ENCODE measurements at regions not wholly inside any gene's neighbourhood (a gene's known extent, or its start where the extent isn't known, plus 50 kb on each side); places are given as distances from the start of the nearest gene placed in this dataset.

DNA sequence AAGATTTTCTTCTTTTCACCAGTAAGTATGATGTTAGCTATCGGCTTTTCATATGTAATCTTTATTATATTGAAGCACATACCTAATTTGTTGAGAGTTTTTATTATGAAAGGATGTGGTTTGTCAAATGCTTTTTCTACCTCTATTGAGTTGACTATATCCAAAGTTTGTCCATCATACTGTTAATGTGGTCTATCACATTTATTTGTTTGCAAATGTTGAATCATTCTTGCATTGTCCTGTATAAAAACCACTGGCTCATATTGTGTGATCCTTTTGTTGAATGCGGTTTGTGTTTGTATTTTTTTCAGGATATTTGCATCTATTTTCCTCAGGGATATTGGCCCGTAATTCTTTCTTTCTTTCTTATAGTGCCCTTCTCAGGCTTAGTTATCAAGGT, 675.5 kb downstream of the NUP35 start:
- Histone ChIP-seq H3K79me2 (ENCODE audit: insufficient read depth, low read length) (no peaks in the 10 kb centered on the region), H3K4me3 (replicated peaks in 1 of 2; ENCODE audit: low read depth in 1 of 2, low read length in 2 of 2) (no peak overlapping the region), H3K9me2 (ENCODE audit: insufficient read depth) (no peaks in the 10 kb centered on the region), H3K27ac (ENCODE audit: low read depth, low read length) (no peak overlapping the region), H2AFZ (ENCODE audit: low read depth, low read length, poor library complexity, severe bottlenecking) (no peak overlapping the region), H3K9ac (ENCODE audit: low read length) (no peak overlapping the region), H3K27me3 (ENCODE audit: insufficient read depth, low read length) (no peaks in the 10 kb centered on the region), H3K9me3 (ENCODE audit: control insufficient read depth in 1 of 2, insufficient read depth in 1 of 2, low read depth in 1 of 2, low read length in 2 of 2) (no peaks in the 10 kb centered on the region), H3K4me1 (ENCODE audit: control insufficient read depth in 1 of 2, insufficient read depth in 2 of 2, low read length in 2 of 2) (no peaks in the 10 kb centered on the region), H4K20me1 (ENCODE audit: insufficient read depth) (no peaks in the 10 kb centered on the region), H3K4me2 (ENCODE audit: low read length) (no peak overlapping the region), H3K36me3 (ENCODE audit: control insufficient read depth in 1 of 2, insufficient read depth in 2 of 2, low read length in 2 of 2) (no peaks in the 10 kb centered on the region)
- ChIA-PET CTCF (no interaction called here), POLR2A (no interaction called here), RAD21 (ENCODE audit: low non-redundant PET in 1 of 2, low total read pairs in 2 of 2, uncharacterized antibody in 2 of 2, unreplicated experiment in 2 of 2) (no interaction called here)
- DNase-seq (ENCODE audit: low read depth, low spot score) (no peak), ATAC-seq (no peak)
- TF ChIP-seq, protein P1, sequence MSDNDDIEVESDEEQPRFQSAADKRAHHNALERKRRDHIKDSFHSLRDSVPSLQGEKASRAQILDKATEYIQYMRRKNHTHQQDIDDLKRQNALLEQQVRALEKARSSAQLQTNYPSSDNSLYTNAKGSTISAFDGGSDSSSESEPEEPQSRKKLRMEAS (IDR thresholded peaks at IDR 0.05) = no peak
- TF ChIP-seq SRF (IDR thresholded peaks at IDR 0.05; ENCODE audit: low read depth) (no peak), SP1 (IDR thresholded peaks at IDR 0.05; ENCODE audit: low read depth) (no peak), CTCF (IDR thresholded peaks at IDR 0.05 in 2 of 3, conservative IDR thresholded peaks at IDR 0.05 in 1 of 3; ENCODE audit: borderline replicate concordance in 1 of 3, insufficient read depth in 1 of 3, low read depth in 2 of 3, low read length in 2 of 3) (no peak), ZNF274 (IDR thresholded peaks at IDR 0.05; ENCODE audit: low read depth, low read length) (no peak), TCF7L2 (IDR thresholded peaks at IDR 0.05; ENCODE audit: borderline replicate concordance, extremely low read depth, insufficient read depth, insufficient read length) (no peak), EZH2 (IDR thresholded peaks at IDR 0.05) (no peak), ZFX (IDR thresholded peaks at IDR 0.05) (no peak), CBX3 (IDR thresholded peaks at IDR 0.05; ENCODE audit: low read depth) (no peak), EZH2phosphoT487 (IDR thresholded peaks at IDR 0.05; ENCODE audit: borderline replicate concordance) (no peak), POLR2A (IDR thresholded peaks at IDR 0.05; ENCODE audit: borderline replicate concordance, extremely low read depth, insufficient read depth, insufficient read length) (no peak), JUND (IDR thresholded peaks at IDR 0.05) (no peak), ELF1 (IDR thresholded peaks at IDR 0.05; ENCODE audit: borderline replicate concordance, low read depth) (no peak), YY1 (IDR thresholded peaks at IDR 0.05; ENCODE audit: extremely low read depth, insufficient replicate concordance, low read depth, low read length) (no peak), RAD21 (IDR thresholded peaks at IDR 0.05; ENCODE audit: low read depth) (no peak), CEBPB (IDR thresholded peaks at IDR 0.05; ENCODE audit: low read depth) (no peak), SIN3A (IDR thresholded peaks at IDR 0.05; ENCODE audit: low read depth) (no peak), ZBTB33 (IDR thresholded peaks at IDR 0.05; ENCODE audit: extremely low read depth, insufficient replicate concordance, low read length) (no peak)
- TF ChIP-seq, protein P2, sequence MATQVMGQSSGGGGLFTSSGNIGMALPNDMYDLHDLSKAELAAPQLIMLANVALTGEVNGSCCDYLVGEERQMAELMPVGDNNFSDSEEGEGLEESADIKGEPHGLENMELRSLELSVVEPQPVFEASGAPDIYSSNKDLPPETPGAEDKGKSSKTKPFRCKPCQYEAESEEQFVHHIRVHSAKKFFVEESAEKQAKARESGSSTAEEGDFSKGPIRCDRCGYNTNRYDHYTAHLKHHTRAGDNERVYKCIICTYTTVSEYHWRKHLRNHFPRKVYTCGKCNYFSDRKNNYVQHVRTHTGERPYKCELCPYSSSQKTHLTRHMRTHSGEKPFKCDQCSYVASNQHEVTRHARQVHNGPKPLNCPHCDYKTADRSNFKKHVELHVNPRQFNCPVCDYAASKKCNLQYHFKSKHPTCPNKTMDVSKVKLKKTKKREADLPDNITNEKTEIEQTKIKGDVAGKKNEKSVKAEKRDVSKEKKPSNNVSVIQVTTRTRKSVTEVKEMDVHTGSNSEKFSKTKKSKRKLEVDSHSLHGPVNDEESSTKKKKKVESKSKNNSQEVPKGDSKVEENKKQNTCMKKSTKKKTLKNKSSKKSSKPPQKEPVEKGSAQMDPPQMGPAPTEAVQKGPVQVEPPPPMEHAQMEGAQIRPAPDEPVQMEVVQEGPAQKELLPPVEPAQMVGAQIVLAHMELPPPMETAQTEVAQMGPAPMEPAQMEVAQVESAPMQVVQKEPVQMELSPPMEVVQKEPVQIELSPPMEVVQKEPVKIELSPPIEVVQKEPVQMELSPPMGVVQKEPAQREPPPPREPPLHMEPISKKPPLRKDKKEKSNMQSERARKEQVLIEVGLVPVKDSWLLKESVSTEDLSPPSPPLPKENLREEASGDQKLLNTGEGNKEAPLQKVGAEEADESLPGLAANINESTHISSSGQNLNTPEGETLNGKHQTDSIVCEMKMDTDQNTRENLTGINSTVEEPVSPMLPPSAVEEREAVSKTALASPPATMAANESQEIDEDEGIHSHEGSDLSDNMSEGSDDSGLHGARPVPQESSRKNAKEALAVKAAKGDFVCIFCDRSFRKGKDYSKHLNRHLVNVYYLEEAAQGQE (IDR thresholded peaks at IDR 0.05; ENCODE audit: low read depth) = no peak
- no TSS peak for BruUV-seq (replicated peaks)
- intact Hi-C loops (cut with micrococcal nuclease) = no loop called here
